ENCODE measurements at regions not wholly inside any gene's neighbourhood (a gene's known extent, or its start where the extent isn't known, plus 50 kb on each side); places are given as distances from the start of the nearest gene placed in this dataset.

DNA sequence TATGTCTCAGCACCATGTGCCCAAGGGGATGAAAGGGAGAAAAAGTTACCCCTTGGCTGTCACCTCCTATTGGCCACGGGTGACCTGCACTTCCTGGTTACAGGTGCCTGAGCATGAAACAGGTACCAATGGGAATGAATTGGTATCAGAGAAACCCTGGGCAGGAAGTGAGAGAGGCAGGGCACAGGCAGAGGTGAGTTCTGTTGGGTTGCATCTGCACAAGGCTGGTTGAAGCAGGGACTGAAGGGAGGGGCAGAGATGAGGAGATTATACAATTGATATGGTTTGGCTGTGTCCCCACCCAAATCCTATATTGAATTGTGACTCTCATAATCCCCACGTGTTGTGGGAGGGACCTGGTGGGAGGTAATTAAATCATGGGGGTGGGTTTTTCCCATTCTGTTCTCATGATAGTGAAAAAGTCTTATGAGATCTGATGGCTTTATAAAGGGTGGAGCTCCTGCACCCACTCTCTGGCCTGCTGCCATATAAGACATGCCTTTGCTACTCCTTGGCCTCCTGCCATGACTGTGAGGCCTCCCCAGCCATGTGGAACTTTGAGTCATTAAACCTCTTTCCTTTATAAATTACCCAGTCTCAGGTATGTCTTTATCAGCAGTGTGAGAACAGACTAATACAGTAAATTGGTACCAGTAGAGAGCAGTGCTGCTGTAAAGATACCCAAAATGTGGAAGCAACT, 291.8 kb downstream of the LRFN2 start:
- Histone ChIP-seq H3K4me1 (ENCODE audit: insufficient read depth, insufficient read length) (peaks cover 2% of the 10 kb centered on the region), H3K4me3 (ENCODE audit: insufficient read length, low read depth) (no peak overlapping the region), H3K9me3 (ENCODE audit: insufficient read depth, low read length) (no peaks in the 10 kb centered on the region), H3K9ac (ENCODE audit: insufficient read length, low read depth) (no peak overlapping the region), H3K36me3 (ENCODE audit: insufficient read depth, insufficient read length, low read length) (no peaks in the 10 kb centered on the region), H3K27me3 (ENCODE audit: insufficient read depth, insufficient read length) (no peaks in the 10 kb centered on the region)
- TF ChIP-seq ZNF274 (IDR thresholded peaks at IDR 0.05; ENCODE audit: low read depth, low read length) (no peak), YY1 (IDR thresholded peaks at IDR 0.05; ENCODE audit: insufficient read depth, insufficient read length) (no peak), SUZ12 (IDR thresholded peaks at IDR 0.05; ENCODE audit: extremely low read depth, insufficient read depth, insufficient read length) (no peak)
- DNase-seq (ENCODE audit: low read depth, low spot score): no peak

DNA sequence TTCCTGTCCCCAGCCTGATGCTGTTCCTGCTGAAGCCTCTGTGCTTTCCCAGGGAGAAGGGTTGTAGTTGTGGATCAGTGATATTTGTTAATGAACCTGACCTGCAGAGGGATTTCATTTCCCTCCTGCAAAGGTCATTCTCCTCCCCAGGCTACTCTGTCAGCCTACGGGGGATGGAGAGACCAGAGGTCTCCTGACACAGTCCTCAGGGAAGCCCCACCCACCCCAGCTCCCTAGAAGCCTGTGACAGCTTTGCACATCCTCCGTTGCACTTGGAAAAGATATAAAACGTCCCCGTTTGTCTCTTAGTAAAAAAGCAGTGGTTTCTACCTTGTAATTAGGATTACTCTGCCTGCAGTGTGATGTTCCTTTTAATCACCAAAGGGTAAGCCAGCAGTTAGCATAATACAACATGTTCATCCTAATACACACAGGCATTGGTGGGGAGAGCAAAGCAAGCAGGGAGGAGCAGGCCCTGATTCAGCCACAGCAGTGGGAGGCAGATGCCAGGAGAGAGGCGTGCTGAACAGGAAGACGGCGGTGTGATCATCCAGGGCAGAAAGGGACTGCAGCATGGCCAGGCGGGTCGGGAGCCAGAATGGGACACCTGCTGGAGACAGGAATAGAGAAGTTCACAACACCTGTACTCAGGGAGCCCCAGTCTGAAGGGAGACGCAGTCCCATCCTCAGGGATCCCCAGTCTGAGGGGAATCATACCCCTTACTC, 293.5 kb downstream of the LRFN2 start:
- Histone ChIP-seq H3K36me3 (ENCODE audit: insufficient read depth, insufficient read length, low read length) (no peaks in the 10 kb centered on the region), H3K9ac (ENCODE audit: insufficient read length, low read depth) (no peak overlapping the region), H3K4me3 (ENCODE audit: insufficient read length, low read depth) (no peak overlapping the region), H3K27me3 (ENCODE audit: insufficient read depth, insufficient read length) (no peaks in the 10 kb centered on the region), H3K4me1 (ENCODE audit: insufficient read depth, insufficient read length) (no peaks in the 10 kb centered on the region), H3K9me3 (ENCODE audit: insufficient read depth, low read length) (no peaks in the 10 kb centered on the region)
- TF ChIP-seq SUZ12 (IDR thresholded peaks at IDR 0.05; ENCODE audit: extremely low read depth, insufficient read depth, insufficient read length) (no peak), ZNF274 (IDR thresholded peaks at IDR 0.05; ENCODE audit: low read depth, low read length) (no peak), YY1 (IDR thresholded peaks at IDR 0.05; ENCODE audit: insufficient read depth, insufficient read length) (no peak)
- DNase-seq (ENCODE audit: low read depth, low spot score): no peak

DNA sequence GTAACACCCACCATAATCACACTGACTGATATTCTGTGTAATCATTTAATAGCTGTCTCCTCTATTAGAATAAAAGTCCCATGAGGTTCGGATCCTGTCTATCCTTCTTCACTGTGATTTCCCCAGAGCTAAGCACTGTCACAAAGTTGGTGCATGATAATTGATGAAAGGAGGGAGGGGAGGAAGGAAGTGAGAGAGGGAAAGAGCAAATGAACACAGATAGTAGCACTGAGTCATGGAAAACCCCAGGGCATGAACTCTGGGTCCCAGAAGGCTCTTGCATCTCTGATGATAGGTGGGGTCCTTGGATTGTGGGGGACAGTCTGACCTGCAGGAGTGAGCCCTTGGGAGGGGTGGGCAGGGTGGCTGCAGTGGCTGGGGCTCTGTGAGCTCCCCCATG, 294.1 kb downstream of the LRFN2 start:
- Histone ChIP-seq H3K9me3 (ENCODE audit: insufficient read depth, low read length) (no peaks in the 10 kb centered on the region), H3K9ac (ENCODE audit: insufficient read length, low read depth) (no peak overlapping the region), H3K4me3 (ENCODE audit: insufficient read length, low read depth) (no peak overlapping the region), H3K27me3 (ENCODE audit: insufficient read depth, insufficient read length) (no peaks in the 10 kb centered on the region), H3K4me1 (ENCODE audit: insufficient read depth, insufficient read length) (no peaks in the 10 kb centered on the region), H3K36me3 (ENCODE audit: insufficient read depth, insufficient read length, low read length) (no peaks in the 10 kb centered on the region)
- no peak for TF ChIP-seq YY1 (IDR thresholded peaks at IDR 0.05; ENCODE audit: insufficient read depth, insufficient read length)
- TF ChIP-seq ZNF274 (IDR thresholded peaks at IDR 0.05; ENCODE audit: low read depth, low read length): no peak
- TF ChIP-seq SUZ12 (IDR thresholded peaks at IDR 0.05; ENCODE audit: extremely low read depth, insufficient read depth, insufficient read length): no peak
- no peak for DNase-seq (ENCODE audit: low read depth, low spot score)

DNA sequence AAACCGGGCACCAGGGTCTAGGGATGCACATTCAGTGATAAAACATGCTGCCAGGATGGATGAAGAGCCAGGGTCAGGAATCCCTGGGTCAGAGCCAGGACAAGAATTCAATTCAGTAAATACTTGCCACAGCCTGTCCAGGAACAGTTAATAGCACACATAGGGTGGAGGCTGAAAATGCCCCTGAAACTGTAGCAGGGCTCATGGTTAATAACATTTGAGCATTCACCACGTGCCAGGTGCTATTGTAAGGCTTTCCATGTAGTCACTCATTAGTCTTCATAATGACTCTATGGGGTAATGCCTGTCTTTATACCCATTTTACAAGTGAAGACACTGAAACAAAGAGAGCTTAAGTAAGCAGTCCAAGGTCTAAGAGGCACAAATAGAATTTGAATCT, 296.3 kb downstream of the LRFN2 start:
- no peak for DNase-seq (ENCODE audit: low read depth, low spot score)
- TF ChIP-seq ZNF274 (IDR thresholded peaks at IDR 0.05; ENCODE audit: low read depth, low read length): no peak
- TF ChIP-seq SUZ12 (IDR thresholded peaks at IDR 0.05; ENCODE audit: extremely low read depth, insufficient read depth, insufficient read length): no peak
- no peak for TF ChIP-seq YY1 (IDR thresholded peaks at IDR 0.05; ENCODE audit: insufficient read depth, insufficient read length)
- Histone ChIP-seq H3K4me1 (ENCODE audit: insufficient read depth, insufficient read length) (no peaks in the 10 kb centered on the region), H3K36me3 (ENCODE audit: insufficient read depth, insufficient read length, low read length) (no peaks in the 10 kb centered on the region), H3K9me3 (ENCODE audit: insufficient read depth, low read length) (no peaks in the 10 kb centered on the region), H3K9ac (ENCODE audit: insufficient read length, low read depth) (no peak overlapping the region), H3K4me3 (ENCODE audit: insufficient read length, low read depth) (no peak overlapping the region), H3K27me3 (ENCODE audit: insufficient read depth, insufficient read length) (no peaks in the 10 kb centered on the region)

DNA sequence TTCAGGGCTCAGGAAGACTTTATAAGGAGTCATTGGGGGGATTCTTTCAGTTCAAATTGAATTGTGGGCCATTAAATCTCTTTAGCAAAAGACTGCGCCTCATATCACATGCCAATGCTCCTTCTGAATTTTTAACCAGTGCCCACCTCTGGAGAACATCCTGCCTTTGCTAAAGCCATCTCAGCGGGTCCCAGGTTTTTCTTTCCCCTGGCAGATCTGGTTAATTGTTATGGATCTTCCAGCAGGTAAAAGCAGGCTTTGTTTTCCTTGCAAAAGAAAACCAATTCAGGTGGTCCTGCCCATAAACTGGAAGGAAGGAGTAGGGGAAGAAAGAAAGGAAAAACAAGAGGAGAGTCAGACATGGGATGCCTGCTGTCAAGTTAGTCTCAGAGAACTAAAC, 298.2 kb downstream of the LRFN2 start:
- H3K4me3 ChIP-seq (ENCODE audit: insufficient read length, low read depth): no peak overlapping the region
- no peaks in the 10 kb centered on the region for H3K36me3 ChIP-seq (ENCODE audit: insufficient read depth, insufficient read length, low read length)
- H3K9me3 ChIP-seq (ENCODE audit: insufficient read depth, low read length): no peaks in the 10 kb centered on the region
- DNase-seq (ENCODE audit: low read depth, low spot score): no peak
- H3K4me1 ChIP-seq (ENCODE audit: insufficient read depth, insufficient read length): no peaks in the 10 kb centered on the region
- no peak overlapping the region for H3K9ac ChIP-seq (ENCODE audit: insufficient read length, low read depth)
- H3K27me3 ChIP-seq (ENCODE audit: insufficient read depth, insufficient read length): no peaks in the 10 kb centered on the region
- TF ChIP-seq YY1 (IDR thresholded peaks at IDR 0.05; ENCODE audit: insufficient read depth, insufficient read length) (no peak), SUZ12 (IDR thresholded peaks at IDR 0.05; ENCODE audit: extremely low read depth, insufficient read depth, insufficient read length) (no peak), ZNF274 (IDR thresholded peaks at IDR 0.05; ENCODE audit: low read depth, low read length) (no peak)

DNA sequence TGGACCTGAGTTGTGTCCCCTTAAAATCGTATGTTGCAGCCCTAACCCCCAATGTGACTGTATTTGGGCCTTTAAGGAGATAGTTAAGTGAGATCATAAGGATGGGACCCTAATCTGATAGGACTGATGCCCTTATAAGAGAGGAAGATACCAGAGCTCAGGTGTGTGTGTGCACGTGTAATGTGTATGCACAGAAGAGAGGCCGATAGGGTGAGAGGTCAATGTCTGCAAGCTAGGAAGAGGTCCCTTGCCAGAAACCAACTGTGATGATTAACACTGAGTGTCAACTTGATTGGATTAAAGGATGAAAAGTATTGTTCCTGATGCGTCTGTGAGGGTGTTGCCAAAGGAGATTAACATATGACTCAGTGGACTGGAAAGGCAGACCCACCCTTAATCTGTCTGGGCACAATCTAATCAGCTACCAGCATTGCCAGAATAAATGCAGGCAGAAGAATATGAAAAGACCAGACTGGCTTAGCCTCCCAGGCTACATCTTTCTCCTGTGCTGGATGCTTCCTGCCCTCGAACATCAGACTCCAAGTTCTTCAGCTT, 299.8 kb downstream of the LRFN2 start:
- Histone ChIP-seq H3K9ac (ENCODE audit: insufficient read length, low read depth) (no peak overlapping the region), H3K36me3 (ENCODE audit: insufficient read depth, insufficient read length, low read length) (no peaks in the 10 kb centered on the region), H3K4me1 (ENCODE audit: insufficient read depth, insufficient read length) (no peaks in the 10 kb centered on the region), H3K9me3 (ENCODE audit: insufficient read depth, low read length) (no peaks in the 10 kb centered on the region), H3K27me3 (ENCODE audit: insufficient read depth, insufficient read length) (no peaks in the 10 kb centered on the region), H3K4me3 (ENCODE audit: insufficient read length, low read depth) (no peak overlapping the region)
- DNase-seq (ENCODE audit: low read depth, low spot score): no peak
- TF ChIP-seq ZNF274 (IDR thresholded peaks at IDR 0.05; ENCODE audit: low read depth, low read length) (no peak), SUZ12 (IDR thresholded peaks at IDR 0.05; ENCODE audit: extremely low read depth, insufficient read depth, insufficient read length) (no peak), YY1 (IDR thresholded peaks at IDR 0.05; ENCODE audit: insufficient read depth, insufficient read length) (no peak)

DNA sequence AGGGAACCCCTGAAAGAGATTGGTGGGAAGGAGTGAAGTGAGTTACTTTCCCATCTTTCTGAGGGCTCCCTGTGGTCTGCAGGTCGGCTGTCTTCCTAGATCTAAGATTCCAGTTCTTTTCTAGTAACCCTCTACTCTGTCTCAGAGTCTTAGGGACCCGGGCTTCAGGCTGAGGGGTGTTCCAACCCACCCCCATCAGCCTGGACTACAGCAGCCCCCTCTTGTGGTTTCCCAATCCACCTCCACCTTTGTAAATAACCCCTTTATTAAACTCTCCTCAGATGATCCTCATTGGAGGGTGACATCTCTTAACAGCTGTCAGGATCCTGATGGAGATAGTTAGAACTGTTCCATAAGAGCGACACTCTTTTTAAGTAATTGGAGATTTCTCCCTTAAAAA, 300.4 kb downstream of the LRFN2 start:
- Histone ChIP-seq H3K9ac (ENCODE audit: insufficient read length, low read depth) (no peak overlapping the region), H3K4me1 (ENCODE audit: insufficient read depth, insufficient read length) (no peaks in the 10 kb centered on the region), H3K36me3 (ENCODE audit: insufficient read depth, insufficient read length, low read length) (no peaks in the 10 kb centered on the region), H3K27me3 (ENCODE audit: insufficient read depth, insufficient read length) (no peaks in the 10 kb centered on the region), H3K9me3 (ENCODE audit: insufficient read depth, low read length) (no peaks in the 10 kb centered on the region), H3K4me3 (ENCODE audit: insufficient read length, low read depth) (no peak overlapping the region)
- TF ChIP-seq SUZ12 (IDR thresholded peaks at IDR 0.05; ENCODE audit: extremely low read depth, insufficient read depth, insufficient read length): no peak
- no peak for TF ChIP-seq YY1 (IDR thresholded peaks at IDR 0.05; ENCODE audit: insufficient read depth, insufficient read length)
- TF ChIP-seq ZNF274 (IDR thresholded peaks at IDR 0.05; ENCODE audit: low read depth, low read length): no peak
- no peak for DNase-seq (ENCODE audit: low read depth, low spot score)

Data from NT2/D1 (cell line).